ENCODE measurements at regions not wholly inside any gene's neighbourhood (a gene's known extent, or its start where the extent isn't known, plus 50 kb on each side); places are given as distances from the start of the nearest gene placed in this dataset.

DNA sequence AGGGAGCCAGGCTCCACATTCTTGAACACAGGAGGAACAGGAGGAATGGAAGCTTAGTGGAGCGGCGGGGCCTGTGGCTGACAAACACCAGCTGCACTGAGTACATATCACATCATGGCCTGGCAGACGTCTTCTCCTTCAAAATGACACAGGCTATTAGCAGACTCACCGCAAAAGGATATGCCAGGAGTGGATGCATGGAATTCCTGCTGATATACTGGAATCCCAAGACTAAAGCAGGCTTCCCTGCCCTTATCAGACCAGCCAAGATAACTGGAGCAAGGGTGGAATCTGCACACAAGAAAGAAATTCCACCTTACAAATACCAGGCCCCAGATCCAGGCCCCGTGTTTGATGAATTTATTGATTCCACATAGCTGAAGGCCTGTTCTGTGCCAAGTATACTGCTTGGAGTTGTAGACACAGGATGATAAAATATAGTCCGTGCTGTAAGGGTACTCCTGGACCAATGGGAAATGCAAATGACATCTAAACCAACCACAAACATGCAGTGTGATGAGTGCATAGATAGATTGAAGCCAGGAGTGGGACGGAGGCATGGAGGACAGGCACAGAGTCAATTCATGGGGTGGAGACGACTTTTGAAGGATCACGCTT, 480.5 kb upstream of the ZMIZ1 start:
- TF ChIP-seq, protein P1, sequence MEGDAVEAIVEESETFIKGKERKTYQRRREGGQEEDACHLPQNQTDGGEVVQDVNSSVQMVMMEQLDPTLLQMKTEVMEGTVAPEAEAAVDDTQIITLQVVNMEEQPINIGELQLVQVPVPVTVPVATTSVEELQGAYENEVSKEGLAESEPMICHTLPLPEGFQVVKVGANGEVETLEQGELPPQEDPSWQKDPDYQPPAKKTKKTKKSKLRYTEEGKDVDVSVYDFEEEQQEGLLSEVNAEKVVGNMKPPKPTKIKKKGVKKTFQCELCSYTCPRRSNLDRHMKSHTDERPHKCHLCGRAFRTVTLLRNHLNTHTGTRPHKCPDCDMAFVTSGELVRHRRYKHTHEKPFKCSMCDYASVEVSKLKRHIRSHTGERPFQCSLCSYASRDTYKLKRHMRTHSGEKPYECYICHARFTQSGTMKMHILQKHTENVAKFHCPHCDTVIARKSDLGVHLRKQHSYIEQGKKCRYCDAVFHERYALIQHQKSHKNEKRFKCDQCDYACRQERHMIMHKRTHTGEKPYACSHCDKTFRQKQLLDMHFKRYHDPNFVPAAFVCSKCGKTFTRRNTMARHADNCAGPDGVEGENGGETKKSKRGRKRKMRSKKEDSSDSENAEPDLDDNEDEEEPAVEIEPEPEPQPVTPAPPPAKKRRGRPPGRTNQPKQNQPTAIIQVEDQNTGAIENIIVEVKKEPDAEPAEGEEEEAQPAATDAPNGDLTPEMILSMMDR (conservative IDR thresholded peaks at IDR 0.05), result no peak
- no peak for TF ChIP-seq EZH2 (IDR thresholded peaks at IDR 0.05; ENCODE audit: low read depth)

All from PC-9 (cell line).